GM18519 (cell line): ENCODE measurements at regions not wholly inside any gene's neighbourhood (a gene's known extent, or its start where the extent isn't known, plus 50 kb on each side); places are given as distances from the start of the nearest gene placed in this dataset.
"Not testable (repeated sequence)": the region's sequence is repeated elsewhere in the genome, so short reads cannot be mapped to it uniquely, and the experiment has no call there.

Source experiments
- ATAC-seq: cut with Tn5 transposase; IDR thresholded peaks from one replicate; pipeline ENCODE4 v1.9.1; 2021; ENCODE audit warnings: mild to moderate bottlenecking, moderate library complexity; ENCODE audit not compliant: unreplicated experiment, low FRiP score

DNA sequence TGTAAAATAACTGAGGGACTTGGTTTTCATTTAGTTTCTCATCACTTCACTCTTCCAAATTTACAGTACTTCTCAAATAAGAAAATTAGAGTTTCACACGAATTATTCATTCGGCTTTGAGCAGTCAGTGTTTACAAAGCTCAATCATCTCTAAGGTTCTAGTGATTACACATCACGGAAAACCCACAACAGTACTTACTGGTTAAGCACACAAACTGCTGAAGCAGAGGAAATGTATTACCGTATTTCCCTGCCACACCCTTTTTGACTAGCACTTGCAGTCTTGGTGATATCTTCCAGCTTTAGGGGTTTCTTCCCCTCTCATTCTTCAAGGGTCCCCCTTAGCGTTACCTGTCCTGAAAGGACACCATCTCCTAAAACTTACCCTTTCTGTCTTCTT, 164.8 kb upstream of the CDIN1 start:
- ATAC-seq = no peak

DNA sequence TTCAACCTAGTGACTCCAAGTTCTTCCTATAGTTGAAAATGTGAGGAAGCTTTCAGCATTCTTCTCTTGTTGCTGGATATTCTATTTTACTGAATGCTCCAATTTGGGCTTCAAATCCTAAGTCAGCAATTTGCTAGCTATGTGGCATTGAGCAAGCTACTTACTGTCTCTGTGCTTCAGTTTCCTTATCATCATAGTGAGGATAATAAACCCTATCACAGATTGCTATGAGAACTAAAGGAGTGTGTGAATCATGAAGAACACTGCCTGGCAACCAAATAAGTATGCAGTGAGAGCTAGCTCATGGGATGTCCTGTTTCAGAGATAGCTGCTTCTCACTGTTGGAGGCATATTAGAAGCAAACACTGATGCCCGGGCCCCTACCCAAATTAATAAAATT, 163.8 kb upstream of the CDIN1 start:
- no peak for ATAC-seq

DNA sequence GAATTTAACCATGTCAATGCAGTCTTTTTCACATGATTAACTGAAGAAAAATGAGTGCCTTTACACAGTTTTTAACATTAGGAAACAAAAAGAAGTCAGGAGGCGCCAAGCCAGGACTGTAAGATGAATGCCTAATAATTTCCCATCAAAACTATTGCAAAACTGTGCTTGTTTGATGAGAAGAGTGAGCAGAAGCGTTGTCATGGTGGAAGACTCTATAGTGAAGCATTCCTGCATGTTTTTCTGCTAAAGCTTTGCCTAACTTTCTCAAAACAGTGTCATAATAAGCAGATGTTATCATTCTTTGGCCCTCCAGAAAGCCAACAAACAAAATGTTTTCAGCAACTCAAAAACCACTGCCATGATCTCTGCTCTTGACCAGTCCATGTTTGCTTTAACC, 156.8 kb upstream of the CDIN1 start:
- no peak for ATAC-seq

DNA sequence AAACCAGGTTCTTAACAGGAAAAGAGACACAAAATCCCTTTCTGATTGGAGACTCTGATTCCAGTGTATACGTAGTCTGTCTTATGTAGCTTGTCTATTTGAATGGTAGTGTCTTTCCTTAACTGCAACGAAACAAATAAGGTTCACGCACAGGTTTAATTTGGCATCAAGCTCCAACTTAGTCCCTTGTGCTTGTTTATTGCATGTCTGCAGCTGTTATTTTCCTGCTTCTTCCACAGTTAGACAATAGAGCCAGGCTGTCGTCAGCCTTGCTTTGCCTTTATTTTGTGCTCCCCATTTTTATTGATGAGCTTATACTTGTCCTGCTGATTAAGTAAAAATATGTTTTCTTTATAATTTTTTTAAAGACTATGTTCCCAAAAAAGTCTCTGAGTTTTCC, 152.7 kb upstream of the CDIN1 start:
- ATAC-seq = no peak

DNA sequence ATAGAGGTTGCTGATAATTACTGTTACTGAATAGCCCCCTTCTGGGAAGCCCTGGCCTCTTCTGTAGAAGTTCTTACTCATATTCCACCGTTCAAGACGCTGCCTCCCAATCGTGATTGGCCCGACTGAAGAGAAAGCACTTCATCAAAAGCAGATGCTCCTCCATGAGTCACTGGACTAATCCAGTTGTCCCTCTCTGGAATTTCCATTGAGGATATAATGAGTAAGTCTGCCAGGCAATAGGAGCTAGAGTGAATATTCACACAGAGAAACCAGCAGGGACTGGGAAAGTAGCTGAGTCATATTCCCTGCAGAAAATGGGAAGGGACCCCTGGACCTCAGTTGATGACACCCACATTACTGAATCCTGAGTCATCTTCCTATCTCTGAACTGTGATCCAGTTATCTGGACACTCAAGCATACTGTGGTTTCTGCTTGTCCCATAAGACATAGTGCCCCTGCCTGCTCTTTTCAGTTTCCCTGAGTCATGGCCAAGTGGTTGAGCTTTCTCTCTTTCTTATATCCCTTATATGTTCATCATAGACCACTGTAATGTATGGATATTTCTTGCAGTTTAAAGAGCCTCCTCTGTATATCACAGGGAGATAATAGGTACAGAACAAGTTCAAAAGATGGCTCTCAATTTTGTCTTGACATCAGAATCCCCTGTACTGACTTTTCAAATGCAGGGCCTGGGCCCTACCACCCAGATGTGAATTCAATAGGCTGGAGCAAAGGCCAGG, 151.2 kb upstream of the CDIN1 start:
- ATAC-seq = no peak

DNA sequence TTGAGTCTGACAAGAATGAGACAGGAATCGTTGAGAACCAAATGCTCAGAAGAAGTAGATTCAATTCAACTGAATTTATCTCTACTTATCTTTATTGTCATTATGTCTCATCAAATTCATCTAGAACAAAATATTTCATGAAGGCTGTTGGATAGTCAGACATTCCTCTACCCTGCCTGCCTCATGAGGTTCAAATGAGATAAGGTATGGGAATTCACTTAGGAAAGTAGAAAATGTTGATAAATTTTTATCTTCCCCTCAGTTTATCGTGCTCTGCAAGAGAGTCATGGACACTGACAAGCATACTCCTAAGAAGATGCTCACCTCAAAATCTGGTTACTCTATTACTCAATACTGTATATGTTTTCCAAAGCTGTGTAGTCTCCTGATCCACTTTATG, 149.7 kb upstream of the CDIN1 start:
- ATAC-seq = no peak

DNA sequence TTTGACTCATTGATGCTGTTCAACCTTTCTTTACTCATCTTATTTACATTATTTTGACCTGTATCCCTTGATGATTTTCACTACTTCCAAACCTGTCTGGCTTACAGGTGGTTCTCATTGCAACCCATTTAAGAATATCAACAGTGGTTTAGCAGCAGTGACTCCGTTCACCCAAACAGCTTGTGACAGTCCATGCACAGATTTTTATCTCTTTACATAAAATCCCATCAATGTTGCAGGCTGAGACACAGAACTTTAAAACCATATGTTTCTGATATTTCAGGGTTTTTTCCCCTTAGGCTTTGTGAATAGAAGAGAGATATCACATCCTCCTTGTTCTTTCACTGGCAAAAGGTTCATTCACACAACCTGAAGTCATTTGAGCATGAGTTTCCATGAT, 149.1 kb upstream of the CDIN1 start:
- ATAC-seq = no peak

DNA sequence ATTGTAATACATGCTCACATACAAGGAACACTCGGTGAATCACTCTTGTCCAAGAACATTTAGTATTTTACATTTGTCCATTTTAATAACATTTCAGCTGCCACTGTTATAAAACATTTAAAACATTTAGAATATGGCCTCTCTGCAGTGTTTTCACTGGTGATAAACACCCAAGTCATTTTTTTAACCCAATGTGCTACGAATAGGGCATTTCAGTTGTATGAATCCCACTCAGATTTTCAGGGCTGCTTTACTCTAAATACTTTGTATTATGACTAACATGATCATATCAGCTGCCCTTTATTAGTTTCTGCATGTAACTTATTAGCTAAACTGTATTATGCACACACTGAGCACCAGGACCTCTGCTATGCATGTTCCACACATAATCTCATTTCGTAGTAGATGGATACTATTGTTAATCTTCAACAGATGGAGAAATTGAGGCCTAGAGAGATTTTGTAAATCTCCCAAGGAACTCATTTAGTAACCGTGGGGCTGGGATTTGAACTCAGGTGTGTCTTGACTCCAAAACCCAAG, 148.6 kb upstream of the CDIN1 start:
- no peak for ATAC-seq

DNA sequence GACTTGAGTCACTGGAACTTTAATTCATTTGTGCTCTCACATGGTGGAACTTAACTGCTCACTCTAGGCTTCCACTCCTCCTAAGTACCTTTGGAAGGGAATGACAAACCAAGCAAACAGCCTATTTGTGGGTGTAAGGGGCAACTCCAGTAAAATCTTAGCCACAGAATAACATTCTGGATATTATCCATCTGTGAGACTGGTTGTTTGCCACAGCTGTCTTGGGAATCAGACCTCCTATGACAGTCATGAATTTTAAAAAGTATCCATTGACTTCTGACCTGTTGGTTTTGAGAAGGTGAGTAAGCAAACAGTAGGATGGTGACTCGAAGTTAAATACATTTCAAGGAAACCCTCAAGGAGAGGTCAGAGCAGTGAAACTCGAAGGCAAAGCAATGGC, 147.3 kb upstream of the CDIN1 start:
- ATAC-seq = no peak

DNA sequence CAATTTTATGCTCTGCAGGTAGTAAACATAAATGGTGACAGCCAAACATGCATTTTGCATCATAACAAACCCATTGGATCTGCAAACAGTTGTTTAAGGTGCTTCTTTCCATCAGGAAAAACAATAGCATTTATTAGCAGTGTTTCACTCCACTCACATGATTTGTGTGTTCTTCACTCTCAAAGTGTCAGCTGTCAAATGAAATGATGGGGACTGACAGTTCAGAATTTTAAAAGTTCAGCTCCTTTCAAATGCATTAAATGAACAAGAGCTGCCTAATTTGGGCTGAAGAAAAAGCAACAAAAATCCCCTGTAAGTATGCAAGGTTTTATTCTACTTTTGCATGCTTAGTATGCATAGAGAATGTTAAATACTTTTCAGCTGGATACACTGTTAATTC, 145.2 kb upstream of the CDIN1 start:
- ATAC-seq = no peak

DNA sequence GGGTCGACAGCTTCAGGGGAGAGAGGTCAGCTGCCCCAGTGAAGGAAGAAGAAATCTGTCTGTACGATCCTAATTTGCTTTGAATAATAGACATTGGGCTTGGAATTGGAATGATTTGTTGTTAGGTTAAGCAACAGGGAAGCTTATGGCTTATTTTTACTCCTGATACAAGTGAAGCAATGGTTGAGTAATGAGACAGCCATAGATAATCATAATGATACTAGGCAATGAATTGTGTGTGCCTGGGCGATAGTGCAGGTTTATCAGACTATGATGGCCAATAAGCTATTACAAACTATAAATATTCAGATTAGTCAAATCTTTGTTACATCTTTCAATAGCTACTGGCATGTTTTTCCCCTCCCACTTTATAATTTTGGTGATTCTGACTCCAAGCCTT, 140.9 kb upstream of the CDIN1 start:
- ATAC-seq = no peak

DNA sequence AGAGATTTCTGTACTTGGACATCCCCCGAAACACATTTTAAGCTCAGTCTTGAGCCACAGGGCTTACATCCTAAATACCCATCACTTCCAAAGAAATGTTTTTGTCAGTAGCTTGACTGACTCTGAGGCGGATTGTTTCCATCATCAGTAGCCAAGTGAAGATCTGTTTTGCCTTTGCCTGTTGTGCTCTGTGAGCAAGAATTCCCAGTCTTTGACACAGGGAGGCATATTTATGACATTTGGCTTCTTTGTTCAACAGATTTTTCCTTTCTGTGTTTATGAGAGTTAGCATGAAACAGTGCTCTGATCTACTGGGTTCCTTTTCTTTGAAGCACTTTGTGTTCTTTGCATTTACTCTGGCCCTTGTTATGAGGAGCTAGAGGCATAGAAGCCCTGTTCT, 132.1 kb upstream of the CDIN1 start:
- no peak for ATAC-seq

DNA sequence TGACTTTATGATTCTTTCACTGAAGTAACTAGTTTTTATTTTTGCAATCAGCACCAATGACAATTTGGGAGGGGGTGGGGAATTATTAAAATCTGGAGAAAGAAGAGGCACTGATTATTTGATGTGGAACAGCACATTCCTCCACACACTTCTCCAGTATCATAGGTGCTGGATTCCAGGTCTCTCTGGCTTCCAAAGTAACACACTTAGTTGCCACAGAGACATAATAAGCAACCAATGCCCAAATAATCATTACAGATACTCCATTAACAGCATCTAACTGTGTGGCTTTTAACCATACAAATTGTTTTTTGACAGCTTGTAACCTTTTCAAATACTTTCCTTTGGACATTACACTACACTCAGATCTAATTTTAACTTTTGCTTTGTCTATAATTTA, 131.0 kb upstream of the CDIN1 start:
- no peak for ATAC-seq

DNA sequence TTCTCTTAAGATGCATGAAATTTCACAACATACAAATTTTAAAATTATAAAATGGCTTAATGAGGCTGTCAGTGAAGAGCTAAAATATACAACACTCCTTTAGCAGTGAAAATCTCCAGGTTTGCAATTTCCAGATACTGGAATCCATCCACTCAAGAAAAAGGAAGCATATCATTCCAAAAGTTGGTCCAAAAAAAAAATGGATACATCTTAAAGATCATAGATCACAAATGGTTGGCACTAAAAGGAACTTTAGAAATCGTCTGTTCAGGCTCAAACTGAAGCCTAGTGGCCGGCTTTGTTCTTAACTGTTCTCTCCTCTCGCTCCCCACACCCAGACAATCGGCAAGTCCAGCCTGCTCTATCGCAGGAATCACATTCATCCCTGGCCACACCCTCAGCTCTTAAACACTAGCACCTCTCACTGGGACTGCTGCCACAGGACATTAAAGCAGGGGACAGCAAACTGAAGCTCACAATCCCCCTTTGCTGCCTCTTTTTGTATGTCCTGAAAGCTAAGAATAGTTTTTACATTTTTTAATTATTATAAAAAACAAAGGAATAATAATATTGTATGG, 130.3 kb upstream of the CDIN1 start:
- no peak for ATAC-seq

DNA sequence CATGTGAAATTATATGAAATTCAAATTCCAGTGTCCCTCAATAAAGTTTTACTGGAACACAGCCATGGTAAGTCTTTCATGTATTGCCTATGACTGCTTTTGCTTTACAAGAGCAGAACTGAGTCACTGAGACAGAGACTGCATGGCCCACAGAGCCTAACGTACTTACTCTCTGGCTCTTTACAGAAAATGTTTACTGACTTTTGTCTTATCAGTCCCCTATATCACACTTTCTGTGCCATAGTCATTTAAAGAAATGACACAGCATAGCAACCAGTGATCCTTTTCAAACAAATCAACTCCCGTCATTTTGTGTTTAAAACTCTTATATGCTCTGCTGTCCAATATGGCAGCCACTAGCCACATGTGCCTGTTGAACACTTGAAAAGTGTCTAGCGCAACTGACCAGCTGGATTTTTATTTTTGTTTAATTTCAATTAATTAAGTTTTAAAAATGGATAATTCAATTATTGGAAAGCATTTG, 129.7 kb upstream of the CDIN1 start:
- ATAC-seq = no peak

DNA sequence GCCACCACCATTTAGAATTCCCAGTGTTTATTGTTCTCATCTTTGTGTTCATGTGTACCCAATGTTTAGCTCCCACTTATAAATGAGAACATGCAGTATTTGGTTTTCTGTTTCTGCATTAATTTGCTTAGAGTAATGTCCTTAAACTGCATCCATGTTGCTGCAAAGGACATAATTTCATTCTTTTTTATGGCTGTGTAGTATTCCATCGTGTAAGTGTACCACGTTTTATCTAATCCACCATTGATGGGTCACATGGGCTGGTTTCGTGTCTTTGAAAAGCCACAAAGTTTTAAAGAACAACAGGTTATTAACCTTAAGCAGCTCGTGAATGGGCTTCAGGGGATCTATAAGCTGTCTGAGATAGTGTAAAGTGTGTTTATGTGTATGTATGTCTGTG, 125.2 kb upstream of the CDIN1 start:
- not testable (repeated sequence) for ATAC-seq

DNA sequence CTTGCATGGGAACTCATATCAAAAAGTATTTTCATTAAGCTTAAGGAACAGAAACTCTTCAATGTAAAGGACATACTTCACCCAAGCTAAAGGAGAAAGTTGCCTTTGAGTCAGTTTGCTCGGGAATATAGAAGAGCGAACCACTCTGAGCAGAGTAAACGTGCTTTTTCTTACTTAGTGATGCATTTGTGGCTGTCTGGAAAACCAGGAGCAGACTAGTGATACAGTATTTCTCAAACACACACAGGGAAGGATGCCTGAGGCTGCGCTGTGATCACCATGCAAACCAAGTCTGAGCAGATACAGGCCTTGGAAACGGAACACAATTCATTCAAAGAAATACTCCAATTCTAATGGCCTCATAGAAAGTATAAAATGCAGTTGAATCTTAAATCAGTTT, 121.0 kb upstream of the CDIN1 start:
- no peak for ATAC-seq

DNA sequence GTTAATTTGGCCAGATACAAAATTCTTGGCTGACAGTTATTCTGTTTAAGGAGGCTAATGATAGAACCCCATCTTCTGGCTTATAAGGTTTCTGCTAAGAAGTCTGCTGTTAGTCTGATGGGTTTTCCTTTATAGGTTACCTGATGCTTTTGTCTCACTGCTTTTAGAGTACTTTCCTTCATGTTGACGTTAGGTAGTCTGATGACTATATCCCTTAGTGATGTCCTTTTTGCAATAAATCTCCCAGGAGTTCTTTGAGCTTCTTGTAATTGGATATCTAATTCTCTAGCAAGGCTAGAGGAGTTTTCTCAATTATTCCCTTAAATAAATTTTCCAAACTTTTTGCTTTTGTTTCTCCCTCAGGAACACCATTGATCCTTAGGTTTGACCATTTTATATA, 114.1 kb upstream of the CDIN1 start:
- ATAC-seq = no peak

DNA sequence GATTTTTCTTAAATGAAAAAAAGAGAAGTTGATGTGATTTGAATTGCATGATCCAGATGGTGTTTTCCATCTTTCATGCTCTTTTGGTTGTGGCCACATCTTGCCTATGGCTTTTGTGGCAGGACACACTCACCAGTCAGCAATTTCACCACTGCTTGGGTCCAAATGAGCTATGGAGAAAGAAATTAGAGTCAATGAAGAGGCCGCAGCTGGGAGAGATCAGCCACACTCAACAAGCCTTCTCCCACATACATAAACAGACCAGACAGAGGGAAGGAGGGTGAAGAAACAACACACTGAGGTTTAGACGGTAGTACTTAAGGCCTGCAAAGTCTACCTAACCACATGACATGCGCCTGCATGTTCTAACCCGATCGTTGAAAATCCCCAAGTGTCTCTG, 110.7 kb upstream of the CDIN1 start:
- ATAC-seq = no peak

DNA sequence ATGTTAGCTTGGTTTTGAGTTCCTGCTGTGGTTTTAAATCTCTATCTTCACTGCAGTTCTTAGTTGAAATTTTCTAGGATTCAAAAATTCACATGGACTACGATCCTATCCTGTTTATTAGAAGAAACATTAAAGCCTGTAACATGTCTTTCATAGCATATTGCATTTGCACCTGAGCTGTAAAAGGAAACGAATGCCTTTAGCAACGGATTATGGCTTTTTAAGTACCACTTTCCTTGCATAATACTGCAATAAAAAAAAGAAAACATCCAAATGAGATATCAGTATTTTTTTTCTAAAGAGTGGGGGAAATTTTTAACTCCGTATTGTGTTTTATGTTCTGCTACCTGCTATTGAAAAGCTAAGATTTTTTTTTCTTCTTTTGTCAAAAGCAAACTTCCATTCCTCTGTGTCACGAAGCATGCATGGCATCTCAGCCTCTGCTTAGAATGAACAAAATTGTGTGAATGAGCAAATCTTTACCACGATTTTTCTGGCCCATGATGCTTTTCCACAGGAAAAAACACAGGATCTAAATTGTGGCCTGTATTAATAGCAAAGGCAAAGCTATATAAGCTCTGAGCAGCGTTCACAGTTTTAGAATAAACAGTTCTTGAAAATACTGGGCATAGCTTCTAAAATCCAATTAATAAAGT, 110.0 kb upstream of the CDIN1 start:
- ATAC-seq = no peak

DNA sequence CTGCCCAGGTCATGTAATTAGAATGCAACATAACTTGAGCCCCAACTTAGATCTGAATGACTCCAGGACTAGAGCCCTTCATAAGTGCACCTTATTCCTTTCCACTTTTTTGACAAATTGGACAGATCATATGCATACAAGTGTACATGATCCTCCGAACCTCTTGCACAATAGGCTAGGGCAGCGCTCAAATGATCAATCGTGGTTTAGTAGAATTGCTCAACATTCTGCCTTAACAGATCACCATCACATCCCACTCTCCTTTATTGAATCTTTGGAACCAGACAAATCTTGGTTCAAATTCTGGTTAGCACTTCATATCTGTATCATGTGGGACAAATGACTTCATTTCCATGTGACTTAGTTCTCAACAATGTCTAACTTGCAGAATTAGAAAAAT, 106.8 kb upstream of the CDIN1 start:
- ATAC-seq = no peak

DNA sequence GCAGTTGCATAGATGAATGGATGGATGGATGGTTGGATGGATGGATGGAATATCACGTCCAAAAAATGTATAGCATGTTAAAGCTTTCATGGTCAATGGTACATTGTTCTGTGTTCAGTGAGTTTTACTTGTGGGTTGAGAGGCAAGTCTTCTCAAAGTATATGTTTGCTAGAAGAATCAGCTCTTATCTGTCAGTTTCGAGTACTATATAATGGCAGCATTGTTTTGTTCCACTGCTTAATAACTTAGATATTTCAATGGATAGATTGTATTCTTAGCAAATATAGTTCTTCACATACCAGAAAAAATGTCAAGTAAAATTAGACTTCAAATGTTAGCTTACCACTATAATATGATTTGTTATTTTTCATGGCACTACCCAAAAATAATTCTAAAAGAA, 100.9 kb upstream of the CDIN1 start:
- ATAC-seq = no peak
